ENCODE measurements at regions not wholly inside any gene's neighbourhood (a gene's known extent, or its start where the extent isn't known, plus 50 kb on each side); places are given as distances from the start of the nearest gene placed in this dataset.

GRCh38 chrX:22373094-22373493 is 100.4 kb downstream of the CBLL2 start:
- TF ChIP-seq ZNF436 (CRISPR knock-in tag; IDR thresholded peaks at IDR 0.05) = no peak
- TF ChIP-seq ZNF512 (tag; IDR thresholded peaks at IDR 0.05) = no peak
- TF ChIP-seq GTF2B (IDR thresholded peaks at IDR 0.05; ENCODE audit: extremely low read depth, insufficient read length) = no peak
- TF ChIP-seq CXXC5 (CRISPR knock-in tag; IDR thresholded peaks at IDR 0.05) = no peak
- no peak for TF ChIP-seq ERF (CRISPR knock-in tag; IDR thresholded peaks at IDR 0.05)
- no peak for TF ChIP-seq ZNF217 (CRISPR knock-in tag; IDR thresholded peaks at IDR 0.05)
- peak; percentile 16; the same call in 1 of the 2 replicates for TF ChIP-seq C11orf30 (IDR thresholded peaks at IDR 0.05; ENCODE audit: low read depth)
- no peak for TF ChIP-seq UBTF (IDR thresholded peaks at IDR 0.05; ENCODE audit: borderline replicate concordance in 1 of 2, low read depth in 2 of 2, low read length in 2 of 2)
- TF ChIP-seq KLF1 (tag; IDR thresholded peaks at IDR 0.05) = no peak
- TF ChIP-seq SMAD3 (CRISPR knock-in tag; conservative IDR thresholded peaks at IDR 0.05) = no peak
- no peak for TF ChIP-seq HDAC8 (tag; IDR thresholded peaks at IDR 0.05)
- TF ChIP-seq ZNF316 (IDR thresholded peaks at IDR 0.05) = 0 out of 2 replicates have a peak, but pooled peaks have one; percentile 9
- no peak for TF ChIP-seq TCF7 (IDR thresholded peaks at IDR 0.05; ENCODE audit: borderline replicate concordance)
- no peaks in the 10 kb centered on the region for H3K27me3 ChIP-seq (ENCODE audit: control insufficient read depth in 2 of 2, insufficient read depth in 2 of 2, low read length in 2 of 2)
- CTCF ChIA-PET (ENCODE audit: low intra/inter-chr PET ratio) = no interaction called here
- no peak overlapping the region for H3K9ac ChIP-seq (ENCODE audit: insufficient read depth in 1 of 2, low read depth in 2 of 2, low read length in 2 of 2)
- 0% methylated on average over 3 of the region's 3 CpGs for WGBS (ENCODE audit: insufficient coverage, low coverage, missing lambda C conversion rate)
- H4K20me1 ChIP-seq (replicated peaks; ENCODE audit: control insufficient read depth, insufficient read depth, low read length) = no peaks in the 10 kb centered on the region
- in situ Hi-C loops (cut with MboI) = no loop called here
- H3K9me1 ChIP-seq (ENCODE audit: control insufficient read depth, insufficient read depth, low read length) = no peaks in the 10 kb centered on the region
- no TSS peak for BruUV-seq (replicated peaks)
- POLR2A ChIA-PET = no interaction called here
- H3K4me2 ChIP-seq (ENCODE audit: insufficient read depth, low read length) = no peak overlapping the region
- H3K4me1 ChIP-seq (replicated peaks in 1 of 2; ENCODE audit: control insufficient read depth in 2 of 2, insufficient read depth in 2 of 2, low read length in 2 of 2) = no peaks in the 10 kb centered on the region
- intact Hi-C loops (cut with micrococcal nuclease) = no loop called here
- no peak overlapping the region for H3K27ac ChIP-seq (ENCODE audit: extremely low read depth, low read depth, low read length)
- H3K36me3 ChIP-seq (ENCODE audit: control insufficient read depth, insufficient read depth, low read length) = no peaks in the 10 kb centered on the region
- no peak overlapping the region for H2AFZ ChIP-seq (ENCODE audit: low read depth, low read length)
- no peak for ATAC-seq
- no peak for FAIRE-seq
- no peaks in the 10 kb centered on the region for H3K79me2 ChIP-seq (ENCODE audit: control insufficient read depth, insufficient read depth, low read length)
- no peak for DNase-seq (ENCODE audit: extremely low read depth in 1 of 4, low spot score in 3 of 4)
- no peak overlapping the region for H3K4me3 ChIP-seq
- no peaks in the 10 kb centered on the region for H3K9me3 ChIP-seq (replicated peaks; ENCODE audit: control insufficient read depth, insufficient read depth, low read depth, low read length)
